HG03575 (cell line): ENCODE measurements at regions not wholly inside any gene's neighbourhood (a gene's known extent, or its start where the extent isn't known, plus 50 kb on each side); places are given as distances from the start of the nearest gene placed in this dataset.

ENCODE experiments used
- ATAC-seq: cut with Tn5 transposase; IDR thresholded peaks from one replicate; pipeline ENCODE4 v1.9.1; 2021; ENCODE audit not compliant: unreplicated experiment, insufficient number of reproducible peaks, low FRiP score; ENCODE audit errors: extremely low read depth

DNA sequence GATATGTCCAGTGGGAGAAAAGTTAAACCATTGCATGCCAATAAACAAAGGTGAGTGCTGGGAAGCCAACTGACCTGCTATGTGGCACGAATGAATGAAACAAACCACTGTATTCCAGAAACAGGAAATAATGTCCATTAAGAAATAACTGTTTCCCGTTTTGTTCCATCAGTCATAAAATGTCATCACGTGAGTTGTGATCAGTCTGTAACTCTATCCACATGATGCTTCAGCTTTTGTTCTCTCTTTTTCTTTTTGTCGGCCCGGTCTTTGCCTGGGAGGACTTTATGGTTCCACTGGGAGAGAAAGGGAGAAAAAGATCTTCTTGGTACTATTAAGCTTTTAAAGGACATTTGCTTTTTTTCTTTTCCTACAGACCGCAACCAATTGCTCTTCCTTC, 179.9 kb downstream of the TGFB2 start:
- no peak for ATAC-seq

DNA sequence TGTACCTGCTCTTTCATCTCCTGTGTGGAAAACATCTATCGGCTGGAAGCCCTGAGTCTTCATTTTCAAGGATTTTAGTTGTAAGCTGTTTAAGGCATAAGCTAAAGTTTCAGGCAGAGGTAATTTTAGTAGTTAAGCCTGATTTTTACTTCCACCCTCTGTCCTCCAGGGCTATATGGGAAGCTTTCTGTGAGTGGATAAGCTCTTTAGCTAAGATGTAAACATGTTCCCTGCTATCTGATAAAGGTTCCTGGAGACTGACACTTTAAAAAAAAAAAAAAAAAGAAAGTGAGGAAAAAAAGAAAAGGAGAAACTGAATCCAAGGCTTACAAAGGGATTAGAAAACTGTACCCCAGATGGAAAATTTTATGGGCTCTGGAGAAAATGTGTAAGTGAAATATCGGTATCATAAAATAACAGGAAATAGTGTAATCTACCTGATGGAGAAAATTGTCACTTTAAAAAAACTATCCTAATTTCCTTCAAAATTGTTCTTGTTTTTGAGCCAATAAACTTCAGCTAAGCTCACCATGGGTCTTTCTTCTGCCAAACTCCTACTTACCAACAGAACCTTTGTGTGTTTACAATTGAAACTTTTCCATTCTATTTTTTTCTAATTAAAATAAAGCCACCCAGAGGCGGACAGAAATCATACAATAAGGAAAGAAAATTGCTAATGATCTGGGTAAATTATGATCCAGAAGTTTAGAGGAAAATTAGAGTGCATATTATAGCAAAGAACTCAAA, 180.5 kb downstream of the TGFB2 start:
- ATAC-seq: no peak

DNA sequence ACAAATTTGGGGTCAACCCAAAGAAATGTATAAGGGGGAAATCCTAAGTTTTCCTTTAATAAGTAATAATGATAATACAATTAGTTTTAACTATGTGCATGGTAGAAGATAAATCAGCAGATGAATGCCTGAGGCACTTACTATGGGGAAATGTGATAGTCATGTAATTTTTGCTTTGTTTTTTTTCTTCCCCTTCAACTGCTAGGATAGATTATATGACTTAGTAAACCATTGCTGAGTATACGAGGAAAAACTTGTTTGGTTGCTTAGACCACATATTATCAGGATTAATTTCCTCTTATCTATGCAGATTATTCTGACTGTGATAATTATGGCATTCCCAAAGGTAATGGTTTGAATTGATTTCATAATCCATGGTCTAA, 181.1 kb downstream of the TGFB2 start:
- no peak for ATAC-seq

DNA sequence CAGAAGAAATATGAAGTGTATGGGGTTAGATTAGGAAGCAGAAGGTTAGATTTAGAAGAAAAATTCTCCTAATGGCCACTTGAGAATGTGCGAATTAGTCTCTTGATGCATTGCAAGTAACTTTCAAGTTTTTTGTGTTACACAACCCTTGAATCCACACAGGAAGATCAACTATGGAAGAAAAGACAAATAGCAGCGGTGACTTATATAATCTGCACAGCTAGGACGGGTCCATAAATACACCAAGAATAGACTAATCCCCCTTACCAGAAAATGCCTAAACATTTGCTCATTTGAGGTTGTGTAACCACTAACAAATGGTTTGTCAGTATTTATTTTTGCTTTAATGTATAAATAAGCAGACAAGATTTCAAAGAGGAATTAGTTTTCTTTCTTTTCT, 182.6 kb downstream of the TGFB2 start:
- no peak for ATAC-seq

- ATAC-seq: no peak
These were observed 184.6 kb downstream of the TGFB2 start for GRCh38 chr1:218529646-218530300.

- ATAC-seq: no peak
These were observed 186.8 kb downstream of the TGFB2 start for GRCh38 chr1:218531936-218532335.

DNA sequence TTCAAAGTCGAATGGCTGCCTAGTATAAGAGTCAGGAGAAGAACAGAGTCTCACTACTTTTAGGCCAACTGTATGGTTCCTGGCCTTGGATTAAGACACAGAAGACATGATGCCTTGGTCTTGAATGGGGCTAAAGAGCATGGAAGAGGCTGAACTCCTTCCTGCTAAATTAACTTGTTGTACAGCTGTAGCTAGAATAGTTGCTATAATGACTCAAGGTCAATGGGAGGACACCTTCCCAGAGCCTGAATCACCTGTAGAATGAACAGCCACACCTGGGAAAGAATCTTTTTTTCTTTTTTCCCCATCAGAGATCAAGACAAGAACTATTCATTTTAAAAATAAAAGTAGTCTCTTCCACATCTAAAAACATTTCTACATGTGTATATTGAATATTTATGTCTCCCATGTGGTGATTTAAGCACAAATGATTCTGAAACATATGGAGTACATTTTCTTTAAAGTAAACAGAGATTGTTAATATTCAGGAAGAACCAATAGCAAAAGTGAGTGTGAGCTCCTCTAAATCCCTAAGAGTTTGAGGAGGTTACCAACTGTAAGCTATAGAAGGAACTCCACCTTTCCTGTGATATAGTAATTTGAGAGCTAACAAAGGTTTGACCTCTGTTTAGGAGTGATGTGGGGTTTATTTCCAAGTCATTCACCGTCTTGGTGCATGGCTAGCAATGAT, 191.3 kb downstream of the TGFB2 start:
- ATAC-seq: no peak

DNA sequence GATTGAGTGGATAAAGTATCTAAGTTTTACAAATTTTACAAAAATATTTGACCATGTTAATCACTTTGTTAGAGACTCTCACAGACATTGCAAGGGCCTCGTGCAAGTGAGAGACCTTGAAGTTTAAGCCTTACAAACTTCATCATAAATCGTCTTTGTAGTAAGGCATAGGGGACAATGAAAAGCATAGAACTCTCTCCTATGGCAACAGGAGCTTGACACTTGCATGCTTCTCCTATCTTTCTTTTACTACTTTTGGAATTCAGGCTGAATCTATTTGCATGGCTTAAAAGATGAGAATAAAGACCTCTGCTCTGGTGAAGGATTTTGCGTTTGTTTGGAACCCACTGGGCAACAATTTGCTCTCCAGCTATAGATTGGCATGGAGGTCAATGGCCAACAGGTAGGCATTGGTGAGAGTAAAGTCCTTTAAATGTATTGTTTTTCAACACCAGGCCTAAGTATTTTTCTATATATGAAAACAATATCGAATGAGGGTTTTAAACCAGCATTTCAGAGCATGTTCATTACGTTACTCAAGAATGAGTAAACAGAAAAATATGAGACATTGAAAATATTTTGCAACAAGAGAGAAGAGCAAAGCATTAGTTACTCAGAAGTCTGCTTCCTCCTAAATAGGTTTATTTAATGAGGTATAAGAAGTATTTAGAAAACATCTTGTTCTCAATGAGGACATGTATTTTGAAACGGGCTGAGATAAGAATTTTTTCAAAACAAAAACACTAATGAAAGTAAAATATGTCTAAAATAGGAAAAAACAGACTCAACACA, 192.2 kb downstream of the TGFB2 start:
- no peak for ATAC-seq

DNA sequence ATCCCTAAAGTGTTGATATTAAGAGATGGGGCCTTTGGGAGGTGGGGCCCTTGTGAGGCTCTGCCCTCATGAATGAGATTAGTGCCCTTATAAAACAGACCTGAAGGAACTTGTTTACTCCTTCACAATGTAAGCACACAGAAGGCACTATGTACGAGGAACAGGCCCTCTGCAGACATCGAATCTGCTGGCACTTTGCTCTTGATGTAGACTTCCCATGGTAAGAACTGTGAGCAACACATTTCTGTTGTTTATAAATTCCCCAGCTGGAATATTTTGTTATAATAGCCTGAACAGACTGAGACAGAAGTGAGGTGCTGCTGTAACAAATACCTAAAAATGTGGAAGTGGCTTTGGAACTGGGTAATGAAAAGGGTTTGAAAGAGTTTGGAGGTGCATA, 193.2 kb downstream of the TGFB2 start:
- no peak for ATAC-seq

- no peak for ATAC-seq
These were observed 201.2 kb downstream of the TGFB2 start for GRCh38 chr1:218546314-218546713.

DNA sequence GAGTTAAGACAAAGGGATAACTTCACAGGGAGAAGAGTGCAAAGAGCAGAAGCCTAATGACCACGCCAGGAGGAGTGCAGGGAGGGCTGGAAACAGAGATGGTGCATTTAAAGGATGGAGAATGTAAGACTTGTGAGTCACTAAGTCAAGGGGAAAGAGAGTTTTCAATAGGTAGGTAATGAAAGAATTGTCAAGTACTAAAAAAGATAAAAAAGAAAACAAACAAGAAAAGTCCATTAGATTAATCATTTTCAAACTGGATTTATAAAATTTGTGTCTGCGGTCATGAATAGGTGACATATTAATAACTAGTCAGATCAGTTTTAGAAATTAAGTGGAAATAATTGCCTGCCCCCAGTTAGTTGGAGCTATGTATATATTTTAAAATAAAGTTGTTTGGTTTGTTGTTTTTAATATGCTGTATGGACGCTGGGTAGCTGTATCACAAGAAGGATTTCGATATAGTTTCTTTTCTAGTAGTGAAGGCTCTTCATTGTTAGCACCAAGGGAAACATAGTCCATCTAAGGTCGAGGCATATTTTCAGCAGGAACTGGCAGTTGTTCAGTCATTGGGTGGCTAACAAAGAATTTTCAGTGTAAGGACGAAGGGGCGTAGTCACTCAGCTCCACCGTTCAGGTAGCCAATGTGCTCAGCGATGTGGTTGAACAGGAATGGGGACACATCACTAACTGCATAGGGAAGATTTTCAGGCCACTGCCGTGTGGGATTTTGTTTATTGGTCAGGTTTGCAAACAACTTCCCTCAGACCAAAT, 203.0 kb downstream of the TGFB2 start:
- ATAC-seq: no peak

- ATAC-seq: no peak
These were observed 203.6 kb downstream of the TGFB2 start for GRCh38 chr1:218548764-218549163.

GRCh38 chr1:218553197-218553596, 208.1 kb downstream of the TGFB2 start:
- ATAC-seq: no peak

DNA sequence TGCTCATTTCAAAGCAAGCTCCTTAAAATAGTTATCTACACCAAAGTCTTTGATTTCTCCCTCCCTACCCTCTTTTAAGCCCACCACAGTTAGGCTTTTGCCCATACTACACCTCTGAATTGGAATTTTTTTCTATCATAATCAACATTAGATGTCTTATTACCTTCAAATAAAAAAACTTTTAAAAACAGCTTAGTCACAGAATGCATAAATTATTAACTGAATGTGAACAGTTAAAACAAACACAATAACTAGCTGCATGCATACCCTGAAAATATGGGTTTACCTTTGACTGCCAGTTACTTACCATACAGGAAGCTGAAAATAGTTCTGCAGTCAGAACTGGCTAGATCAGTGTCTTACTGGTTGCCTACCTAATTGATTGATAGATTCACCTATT, 210.9 kb downstream of the TGFB2 start:
- ATAC-seq: no peak

DNA sequence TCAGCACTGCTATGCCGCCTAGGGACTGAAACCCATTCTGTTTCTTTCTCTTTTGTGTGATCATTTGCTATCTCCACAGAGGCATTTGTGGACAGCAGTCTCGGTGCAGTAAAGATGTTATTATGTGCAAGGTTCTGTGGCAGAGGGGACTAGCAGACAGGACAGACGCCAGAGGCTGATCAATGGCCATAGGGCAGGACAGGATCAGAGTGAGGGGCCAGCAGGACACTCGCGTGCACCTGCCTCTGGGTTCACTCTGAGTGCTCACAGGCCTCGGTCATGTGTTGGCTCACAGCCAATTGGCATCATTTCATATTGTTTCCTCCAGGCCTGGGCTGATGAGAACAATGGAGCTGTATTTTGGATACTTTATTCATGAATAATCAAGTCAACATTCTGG, 212.6 kb downstream of the TGFB2 start:
- no peak for ATAC-seq

DNA sequence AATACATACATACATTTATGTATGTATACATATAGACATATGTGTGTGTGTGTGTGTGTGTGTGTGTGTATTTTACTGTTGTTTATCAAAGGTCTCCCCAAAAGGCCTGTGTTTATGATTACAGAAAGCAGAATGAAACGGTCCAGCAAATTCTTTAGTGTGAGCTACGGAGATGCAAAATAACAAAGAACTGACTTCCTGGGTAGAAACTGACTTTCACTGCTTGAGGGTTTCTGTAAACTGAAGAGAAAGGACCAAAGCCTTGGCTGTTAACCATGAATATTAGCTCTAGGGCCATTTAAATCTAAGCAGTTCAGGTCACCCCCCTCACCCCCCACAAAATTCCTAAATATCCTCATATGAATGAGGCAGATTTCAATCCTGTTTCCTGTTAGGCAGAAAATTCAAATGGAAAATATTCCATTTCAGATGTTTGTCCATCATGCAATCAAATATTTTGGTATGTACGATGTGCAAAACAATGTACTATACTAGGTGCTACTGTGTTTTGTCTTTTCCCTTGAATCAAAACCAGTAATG, 213.2 kb downstream of the TGFB2 start:
- no peak for ATAC-seq

DNA sequence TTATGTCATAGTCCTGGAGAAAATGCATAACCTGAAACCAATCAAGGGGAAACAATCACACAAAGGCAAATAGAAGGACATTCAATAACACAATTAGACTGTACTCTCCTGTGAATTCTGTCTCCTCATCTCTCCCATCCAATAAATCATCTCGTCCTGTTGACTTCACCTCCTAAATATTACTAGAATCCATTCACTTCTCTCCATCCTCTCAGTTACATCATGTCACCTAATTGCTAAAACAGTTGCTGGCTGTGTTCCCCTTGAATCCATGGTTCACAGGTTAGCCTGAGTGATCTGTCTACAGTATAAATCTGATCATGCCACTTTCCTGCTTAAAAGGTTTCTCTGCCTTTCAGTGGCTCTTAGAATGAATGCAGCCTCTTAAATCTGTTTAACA, 220.2 kb downstream of the TGFB2 start:
- ATAC-seq: no peak

DNA sequence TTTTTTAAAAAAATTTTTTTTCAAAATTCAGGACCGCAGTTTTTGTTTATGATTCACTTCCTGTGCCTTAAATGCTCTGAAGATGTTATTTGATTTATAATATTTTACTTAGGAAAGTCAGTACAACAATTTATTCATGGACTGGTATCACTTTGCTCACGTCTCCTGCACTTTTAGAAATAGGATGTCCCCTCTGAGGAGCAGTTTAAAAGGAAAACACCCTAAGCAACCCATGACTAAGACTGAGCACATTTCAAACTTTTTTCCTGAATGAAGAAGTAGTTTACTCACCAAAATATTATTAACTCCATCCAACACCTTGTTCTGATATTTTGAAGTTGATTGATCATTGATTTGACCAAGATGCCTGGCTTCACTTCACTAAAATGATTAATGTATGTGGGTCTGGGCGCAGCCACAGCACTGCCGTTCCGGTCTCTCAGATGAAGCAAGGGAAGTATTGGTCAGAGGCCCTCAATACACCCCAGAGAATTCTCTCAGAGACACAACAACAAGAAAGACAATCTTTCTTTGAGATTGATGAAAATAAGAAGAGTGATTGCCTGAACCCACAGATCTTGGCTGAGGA, 223.9 kb downstream of the TGFB2 start:
- no peak for ATAC-seq
